ENCODE measurements at regions not wholly inside any gene's neighbourhood (a gene's known extent, or its start where the extent isn't known, plus 50 kb on each side); places are given as distances from the start of the nearest gene placed in this dataset.

GRCh38 chr6:130547723-130548122 lies 181.9 kb downstream of the TMEM200A start:
- no peak overlapping the region for H3K4me3 ChIP-seq (ENCODE audit: low read depth in 2 of 2, low read length in 2 of 2)
- H3K9me3 ChIP-seq (ENCODE audit: control insufficient read depth, insufficient read depth, low read depth, low read length), result no peaks in the 10 kb centered on the region
- in situ Hi-C loops (cut with HindIII; ENCODE audit: low pct_unique_long_range_greater_than_20kb, low sequenced_read_pairs), result no loop called here
- ATAC-seq, result no peak
- ChIA-PET CTCF (no interaction called here), POLR2A (no interaction called here)
- TF ChIP-seq POLR2AphosphoS5 (IDR thresholded peaks at IDR 0.05; ENCODE audit: low read depth, low read length) (no peak), SIN3A (IDR thresholded peaks at IDR 0.05; ENCODE audit: borderline replicate concordance, insufficient read depth, low read depth, low read length) (no peak), TCF7L2 (IDR thresholded peaks at IDR 0.05; ENCODE audit: low read depth, low read length) (no peak), REST (IDR thresholded peaks at IDR 0.05; ENCODE audit: insufficient read depth in 1 of 2, low read depth in 2 of 2, low read length in 1 of 2) (no peak)
- intact Hi-C loops (cut with micrococcal nuclease; ENCODE audit: unreplicated experiment), result no loop called here
- no peak overlapping the region for H3K27ac ChIP-seq (ENCODE audit: low read length)
- no peaks in the 10 kb centered on the region for H3K36me3 ChIP-seq (ENCODE audit: control insufficient read depth, insufficient read depth, low read length)
- no peaks in the 10 kb centered on the region for H3K4me1 ChIP-seq (ENCODE audit: control insufficient read depth, insufficient read depth, low read length)
- no TSS peak for BruUV-seq (replicated peaks)
- no peaks in the 10 kb centered on the region for H3K27me3 ChIP-seq (ENCODE audit: control insufficient read depth, insufficient read depth, low read length)
- no peak for DNase-seq (ENCODE audit: low read depth, low spot score)

DNA sequence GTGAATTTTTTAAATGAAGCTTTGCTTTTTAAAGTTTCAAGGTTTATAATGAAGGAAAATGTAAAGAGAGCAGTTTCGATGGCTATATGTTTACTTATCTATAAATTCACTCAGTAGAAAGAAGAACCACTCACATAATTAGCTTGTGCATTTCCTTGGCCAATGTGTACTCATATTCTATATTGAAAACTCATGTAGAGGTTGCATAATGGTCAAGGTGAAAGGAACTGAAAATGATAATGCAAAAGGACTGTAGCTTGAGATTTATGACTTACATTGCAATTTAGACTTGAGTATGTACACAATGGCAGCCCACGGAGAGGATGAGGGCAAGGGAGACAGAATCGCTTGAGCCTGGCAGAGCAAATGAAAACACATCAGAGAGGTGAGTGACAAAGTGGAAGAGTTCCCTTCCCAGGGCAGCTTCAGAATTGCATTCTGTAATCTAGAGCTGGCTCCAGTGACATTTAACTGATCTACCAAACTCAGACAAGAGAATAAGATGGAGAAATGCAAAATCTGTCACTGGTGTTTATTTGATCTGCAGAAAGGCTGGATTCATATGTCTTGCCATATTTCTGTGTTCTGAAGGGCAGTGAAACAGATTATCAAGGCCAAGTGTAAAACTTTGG lies 191.8 kb downstream of the TMEM200A start:
- Histone ChIP-seq H3K4me3 (ENCODE audit: low read depth in 2 of 2, low read length in 2 of 2) (no peak overlapping the region), H3K27me3 (ENCODE audit: control insufficient read depth, insufficient read depth, low read length) (no peaks in the 10 kb centered on the region), H3K9me3 (ENCODE audit: control insufficient read depth, insufficient read depth, low read depth, low read length) (no peaks in the 10 kb centered on the region), H3K27ac (ENCODE audit: low read length) (no peak overlapping the region), H3K4me1 (ENCODE audit: control insufficient read depth, insufficient read depth, low read length) (no peaks in the 10 kb centered on the region), H3K36me3 (ENCODE audit: control insufficient read depth, insufficient read depth, low read length) (no peaks in the 10 kb centered on the region)
- DNase-seq (ENCODE audit: low read depth, low spot score) (no peak), ATAC-seq (no peak)
- no TSS peak for BruUV-seq (replicated peaks)
- in situ Hi-C loops (cut with HindIII; ENCODE audit: low pct_unique_long_range_greater_than_20kb, low sequenced_read_pairs) (no loop called here), intact Hi-C loops (cut with micrococcal nuclease; ENCODE audit: unreplicated experiment) (no loop called here)
- POLR2A ChIA-PET, result no interaction called here
- TF ChIP-seq POLR2AphosphoS5 (IDR thresholded peaks at IDR 0.05; ENCODE audit: low read depth, low read length) (no peak), TCF7L2 (IDR thresholded peaks at IDR 0.05; ENCODE audit: low read depth, low read length) (no peak), REST (IDR thresholded peaks at IDR 0.05; ENCODE audit: insufficient read depth in 1 of 2, low read depth in 2 of 2, low read length in 1 of 2) (no peak), SIN3A (IDR thresholded peaks at IDR 0.05; ENCODE audit: borderline replicate concordance, insufficient read depth, low read depth, low read length) (no peak)
- TF ChIP-seq, protein P1, sequence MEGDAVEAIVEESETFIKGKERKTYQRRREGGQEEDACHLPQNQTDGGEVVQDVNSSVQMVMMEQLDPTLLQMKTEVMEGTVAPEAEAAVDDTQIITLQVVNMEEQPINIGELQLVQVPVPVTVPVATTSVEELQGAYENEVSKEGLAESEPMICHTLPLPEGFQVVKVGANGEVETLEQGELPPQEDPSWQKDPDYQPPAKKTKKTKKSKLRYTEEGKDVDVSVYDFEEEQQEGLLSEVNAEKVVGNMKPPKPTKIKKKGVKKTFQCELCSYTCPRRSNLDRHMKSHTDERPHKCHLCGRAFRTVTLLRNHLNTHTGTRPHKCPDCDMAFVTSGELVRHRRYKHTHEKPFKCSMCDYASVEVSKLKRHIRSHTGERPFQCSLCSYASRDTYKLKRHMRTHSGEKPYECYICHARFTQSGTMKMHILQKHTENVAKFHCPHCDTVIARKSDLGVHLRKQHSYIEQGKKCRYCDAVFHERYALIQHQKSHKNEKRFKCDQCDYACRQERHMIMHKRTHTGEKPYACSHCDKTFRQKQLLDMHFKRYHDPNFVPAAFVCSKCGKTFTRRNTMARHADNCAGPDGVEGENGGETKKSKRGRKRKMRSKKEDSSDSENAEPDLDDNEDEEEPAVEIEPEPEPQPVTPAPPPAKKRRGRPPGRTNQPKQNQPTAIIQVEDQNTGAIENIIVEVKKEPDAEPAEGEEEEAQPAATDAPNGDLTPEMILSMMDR (IDR thresholded peaks at IDR 0.05), result no peak
- CTCF ChIA-PET, result no interaction called here
